ENCODE measurements at regions not wholly inside any gene's neighbourhood (a gene's known extent, or its start where the extent isn't known, plus 50 kb on each side); places are given as distances from the start of the nearest gene placed in this dataset.

GRCh38 chr5:159735749-159736660, 180.3 kb upstream of the ADRA1B start:
- intact Hi-C loops (cut with micrococcal nuclease): no loop called here

- intact Hi-C loops (cut with micrococcal nuclease): no loop called here
These were observed 179.4 kb upstream of the ADRA1B start for GRCh38 chr5:159736844-159737243.

GRCh38 chr5:159737263-159737662, 179.0 kb upstream of the ADRA1B start:
- intact Hi-C loops (cut with micrococcal nuclease): no loop called here

GRCh38 chr5:159741829-159742322, 174.4 kb upstream of the ADRA1B start:
- intact Hi-C loops (cut with micrococcal nuclease): no loop called here

- intact Hi-C loops (cut with micrococcal nuclease): no loop called here
These were observed 173.0 kb upstream of the ADRA1B start for GRCh38 chr5:159743234-159743633.

GRCh38 chr5:159746707-159747106, 169.6 kb upstream of the ADRA1B start:
- intact Hi-C loops (cut with micrococcal nuclease): no loop called here

GRCh38 chr5:159749146-159749545, 167.1 kb upstream of the ADRA1B start:
- intact Hi-C loops (cut with micrococcal nuclease): no loop called here

- intact Hi-C loops (cut with micrococcal nuclease): no loop called here
These were observed 166.1 kb upstream of the ADRA1B start for GRCh38 chr5:159750226-159750625.

GRCh38 chr5:159751459-159751858, 164.8 kb upstream of the ADRA1B start:
- intact Hi-C loops (cut with micrococcal nuclease): no loop called here

GRCh38 chr5:159752622-159753275, 163.5 kb upstream of the ADRA1B start:
- intact Hi-C loops (cut with micrococcal nuclease): no loop called here

- intact Hi-C loops (cut with micrococcal nuclease): no loop called here
These were observed 158.1 kb upstream of the ADRA1B start for GRCh38 chr5:159758189-159758588.

GRCh38 chr5:159759791-159760290, 156.4 kb upstream of the ADRA1B start:
- intact Hi-C loops (cut with micrococcal nuclease): no loop called here

GRCh38 chr5:159762921-159763320, 153.4 kb upstream of the ADRA1B start:
- intact Hi-C loops (cut with micrococcal nuclease): no loop called here

GRCh38 chr5:159763562-159763961, 152.7 kb upstream of the ADRA1B start:
- intact Hi-C loops (cut with micrococcal nuclease): no loop called here

- intact Hi-C loops (cut with micrococcal nuclease): no loop called here
These were observed 151.8 kb upstream of the ADRA1B start for GRCh38 chr5:159764283-159765134.

- intact Hi-C loops (cut with micrococcal nuclease): no loop called here
These were observed 151.2 kb upstream of the ADRA1B start for GRCh38 chr5:159765135-159765433.

GRCh38 chr5:159765760-159766517, 150.3 kb upstream of the ADRA1B start:
- intact Hi-C loops (cut with micrococcal nuclease): no loop called here

GRCh38 chr5:159768243-159768642, 148.0 kb upstream of the ADRA1B start:
- intact Hi-C loops (cut with micrococcal nuclease): no loop called here

- intact Hi-C loops (cut with micrococcal nuclease): loop anchor here (1.0 to 10.0 kb wide), 10 partner anchors 237 to 1918 kb away; partner anchors contain the start of genes CLINT1, PTTG1, PWWP2A and RNF145
These were observed 143.6 kb upstream of the ADRA1B start for GRCh38 chr5:159772698-159773061.

- intact Hi-C loops (cut with micrococcal nuclease): loop anchor here (1.0 to 10.0 kb wide), 10 partner anchors 236 to 1918 kb away; partner anchors contain the start of genes CLINT1, PTTG1, PWWP2A and RNF145
These were observed 143.0 kb upstream of the ADRA1B start for GRCh38 chr5:159773062-159773924.

Data from T-helper 1 cell treated with Interleukin-12 subunit alpha and Interleukin-12 subunit beta and Interleukin-4 antibody, amounts not matched to agents 30 ng/mL and 1 ng/mL, for 36 hours (primary cell).